GM12878 (cell line): ENCODE measurements at regions not wholly inside any gene's neighbourhood (a gene's known extent, or its start where the extent isn't known, plus 50 kb on each side); places are given as distances from the start of the nearest gene placed in this dataset.

Experiments
- ATAC-seq: fragments of 200-7000 bp; cut with Tn5 transposase; 3 replicates; pipeline ENCODE4 v1.9.1; 2020; ENCODE audit warnings: mild to moderate bottlenecking, moderate library complexity
- BruUV-seq: library from RNA; stranded (reverse); fragments of 400-500 nt; replicated peaks from 2 replicates; lab custom pipeline; 2021; lab: Mats Ljungman, UMichigan
- CTCF ChIA-PET: fragments of 300-600 bp; sonication (Branson Sonifier 250); formaldehyde crosslinking; extraction: SDS; loops from one replicate; lab custom pipeline; 2021; ENCODE audit warnings: inconsistent platforms; lab: Yijun Ruan, JAX
- POLR2A ChIA-PET: fragments of 350-600 bp; formaldehyde crosslinking; extraction: SDS; loops from one replicate; lab custom pipeline; 2021; ENCODE audit warnings: inconsistent platforms; lab: Charles Lee
- RAD21 ChIA-PET: fragments of 300-600 bp; sonication (Branson Sonifier 250); formaldehyde crosslinking; loops from one replicate; lab custom pipeline; 2023; ENCODE audit warnings: antibody characterized with exemption; ENCODE audit not compliant: unreplicated experiment; lab: Charles Lee
- SMC1A ChIA-PET: fragments of 300-600 bp; sonication (Branson Sonifier 250); formaldehyde crosslinking; loops from one replicate; lab custom pipeline; 2023; ENCODE audit not compliant: unreplicated experiment, uncharacterized antibody; lab: Charles Lee
- DNase-seq: peaks from one replicate; pipeline ENCODE4 v3.0.0-alpha.2; 2011; ENCODE audit warnings: low read depth, low spot score
- FAIRE-seq: peaks from 3 replicates; lab custom pipeline; 2011; peaks lifted over from hg19 to GRCh38; lab: Jason Lieb, UNC
- H2AFZ ChIP-seq: 2 replicates; pipeline ENCODE4 v1.6.0; 2011; ENCODE audit warnings: low read depth, low read length, control low read depth; ENCODE audit not compliant: control insufficient read depth
- H3K27ac ChIP-seq: 2 replicates; pipeline ENCODE4 v1.5.1; 2011; ENCODE audit warnings: control low read depth; ENCODE audit not compliant: control insufficient read depth, insufficient read depth
- H3K27me3 ChIP-seq, 2 experiments: replicated peaks in 1 of 2; 2 replicates each; pipeline versions ENCODE4 v1.6.0 to v1.6.1; 2011; ENCODE audit warnings: low read length in 1 of 2; ENCODE audit not compliant: control insufficient read depth in 2 of 2, insufficient read depth in 2 of 2
- H3K36me3 ChIP-seq, 2 experiments: 2 replicates each; pipeline ENCODE4 v1.5.1; 2011; ENCODE audit warnings: low read length in 1 of 2; ENCODE audit not compliant: control insufficient read depth in 2 of 2, insufficient read depth in 2 of 2
- H3K4me1 ChIP-seq: 2 replicates; pipeline ENCODE4 v1.6.1; 2011; ENCODE audit warnings: mild to moderate bottlenecking, low read length, moderate library complexity, mixed read lengths; ENCODE audit not compliant: control insufficient read depth, insufficient read depth
- H3K4me2 ChIP-seq: 2 replicates; pipeline ENCODE4 v1.6.0; 2011; ENCODE audit warnings: control low read depth; ENCODE audit not compliant: control insufficient read depth, insufficient read depth
- H3K4me3 ChIP-seq: fragments of 200-600 bp; sonication (generic); 2 replicates; pipeline ENCODE4 v1.5.1; 2016
- H3K79me2 ChIP-seq: 2 replicates; pipeline ENCODE4 v1.6.0; 2011; ENCODE audit warnings: low read length; ENCODE audit not compliant: control insufficient read depth, insufficient read depth
- H3K9ac ChIP-seq: 2 replicates; pipeline ENCODE4 v1.8.0; 2011; ENCODE audit warnings: low read length, control low read depth, mixed read lengths; ENCODE audit not compliant: control insufficient read depth, insufficient read depth
- H3K9me3 ChIP-seq: replicated peaks from 3 replicates; pipeline ENCODE4 v1.5.1; 2011; ENCODE audit warnings: mild to moderate bottlenecking, low read length; ENCODE audit not compliant: control insufficient read depth, insufficient read depth
- H4K20me1 ChIP-seq: 2 replicates; pipeline ENCODE4 v1.6.0; 2011; ENCODE audit not compliant: control insufficient read depth, insufficient read depth
- ATF7 ChIP-seq: fragments of 450-650 bp; IDR thresholded peaks from 2 replicates; pipeline ENCODE4 v1.6.1; 2016; ENCODE audit warnings: low read depth, mild to moderate bottlenecking
- CEBPB ChIP-seq, 2 experiments: fragments of 150-350 bp in 1 of 2; IDR thresholded peaks; 2 replicates each; pipeline ENCODE4 v1.6.1; 2012 to 2014; ENCODE audit warnings: low read depth in 2 of 2, low read length in 2 of 2, borderline replicate concordance in 1 of 2, inconsistent platforms in 1 of 2
- IRF4 ChIP-seq: IDR thresholded peaks from 2 replicates; pipeline ENCODE4 v1.6.1; 2011; ENCODE audit warnings: low read depth, low read length
- LARP7 ChIP-seq: fragments of 450-650 bp; IDR thresholded peaks from 2 replicates; pipeline ENCODE4 v1.6.1; 2017; ENCODE audit warnings: mild to moderate bottlenecking
- NKRF ChIP-seq: fragments of 450-650 bp; conservative IDR thresholded peaks from 2 replicates; pipeline ENCODE4 v1.6.1; 2017; ENCODE audit warnings: mild to moderate bottlenecking, moderate library complexity
- REST ChIP-seq: IDR thresholded peaks from 2 replicates; pipeline ENCODE4 v1.6.1; 2012; ENCODE audit warnings: mild to moderate bottlenecking, low read depth, low read length
- SMAD1 ChIP-seq: fragments of 450-650 bp; IDR thresholded peaks from 2 replicates; pipeline ENCODE4 v1.6.1; 2018; ENCODE audit warnings: mild to moderate bottlenecking, low read depth; ENCODE audit not compliant: partially characterized antibody
- SP1 ChIP-seq: IDR thresholded peaks from one replicate; pipeline ENCODE4 v1.6.1; 2011; ENCODE audit warnings: low read depth, low read length
- SUZ12 ChIP-seq: fragments of 200-600 bp; sonication (generic); IDR thresholded peaks from one replicate; pipeline ENCODE4 v1.6.1; 2018; ENCODE audit warnings: antibody characterized with exemption, mild to moderate bottlenecking; ENCODE audit not compliant: unreplicated experiment
- ZBTB33 ChIP-seq: fragments of 450-650 bp; IDR thresholded peaks from 2 replicates; pipeline ENCODE4 v1.6.1; 2017; ENCODE audit warnings: mild to moderate bottlenecking
- ZNF207 ChIP-seq: fragments of 450-650 bp; IDR thresholded peaks from 2 replicates; pipeline ENCODE4 v1.6.1; 2014; ENCODE audit warnings: antibody characterized with exemption, mild to moderate bottlenecking, borderline replicate concordance
- ZNF384 ChIP-seq: IDR thresholded peaks from 2 replicates; pipeline ENCODE4 v1.6.1; 2012; ENCODE audit warnings: low read depth, mild to moderate bottlenecking, low read length, improper control_type of control experiment, borderline replicate concordance
- WGBS: methylation state at CpG from one replicate; pipeline ENCODE4 v1.1.6; 2016; ENCODE audit warnings: low lambda C conversion rate; ENCODE audit not compliant: insufficient replicate concordance, insufficient coverage; ENCODE audit errors: missing lambda C conversion rate; 5-methylcytosine and 5-hydroxymethylcytosine counted together
- in situ Hi-C: fragments of 300-500 bp; cut with MboI; formaldehyde crosslinking; loops from 9 replicates; pipeline ENCODE4 v1.14.3; 2018; ENCODE audit warnings: mixed read lengths
- intact Hi-C: fragments of 100-400 bp; cut with micrococcal nuclease; formaldehyde crosslinking; loops from one replicate; pipeline ENCODE4 v1.14.2; 2022; ENCODE audit not compliant: unreplicated experiment

- RAD21 ChIA-PET, result no interaction called here
- Histone ChIP-seq H3K4me2 (no peak overlapping the region), H3K36me3 (no peaks in the 10 kb centered on the region), H3K4me3 (no peak overlapping the region), H3K27ac (no peak overlapping the region), H3K4me1 (no peaks in the 10 kb centered on the region), H3K79me2 (no peaks in the 10 kb centered on the region), H3K9me3 (no peaks in the 10 kb centered on the region), H4K20me1 (no peaks in the 10 kb centered on the region), H3K9ac (no peak overlapping the region), H2AFZ (no peak overlapping the region), H3K27me3 (no peaks in the 10 kb centered on the region)
- no TSS peak for BruUV-seq
- CTCF ChIA-PET, result interaction anchor here (0.5 kb wide), 1 partner anchor 140 kb away, joined by 3 read pairs; no protein-coding TSS in a partner anchor
- FAIRE-seq, result no peak
- no peak for DNase-seq
- WGBS, result 31% methylated on average over 7 of the region's 7 CpGs
- TF ChIP-seq ZNF207 (no peak), ZNF384 (no peak), SUZ12 (no peak), REST (no peak), ATF7 (no peak), LARP7 (no peak), SMAD1 (no peak), IRF4 (no peak), CEBPB (IDR thresholded peaks at IDR 0.05; ENCODE audit: borderline replicate concordance in 1 of 2, low read depth in 2 of 2, low read length in 2 of 2) (no peak), NKRF (no peak), ZBTB33 (no peak), SP1 (no peak)
- POLR2A ChIA-PET, result no interaction called here
- intact Hi-C loops (no loop called here), in situ Hi-C loops (no loop called here)
- SMC1A ChIA-PET, result no interaction called here
- ATAC-seq, result no peak
Observed at GRCh38 chr10:78737883-78738856, 330.6 kb upstream of the ZMIZ1 start.
